ENCODE measurements at regions not wholly inside any gene's neighbourhood (a gene's known extent, or its start where the extent isn't known, plus 50 kb on each side); places are given as distances from the start of the nearest gene placed in this dataset.
"Not testable (repeated sequence)": the region's sequence is repeated elsewhere in the genome, so short reads cannot be mapped to it uniquely, and the experiment has no call there.

DNA sequence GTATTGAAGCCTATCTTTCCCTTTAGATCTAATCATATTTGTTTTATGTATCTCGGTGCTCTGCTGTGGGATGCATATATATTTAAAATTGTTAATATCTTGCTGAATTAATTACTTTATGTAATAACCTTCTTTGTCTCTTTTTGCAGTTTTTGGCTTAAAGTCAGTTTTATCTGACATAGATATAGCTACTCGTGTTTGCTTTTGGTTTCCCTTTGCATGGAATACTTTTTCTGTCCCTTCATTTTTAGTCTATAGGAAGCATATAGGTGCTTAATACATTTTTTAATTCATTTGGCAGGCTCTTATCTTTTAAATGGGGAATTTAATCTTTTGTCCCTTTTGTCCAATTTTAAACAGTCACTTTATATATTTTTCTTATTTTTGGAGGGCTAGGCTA lies 360.6 kb upstream of the PRR16 start:
- H3K36me3 ChIP-seq, result no peaks in the 10 kb centered on the region
- H3K4me1 ChIP-seq (replicated peaks), result no peaks in the 10 kb centered on the region
- no peak overlapping the region for H3K4me3 ChIP-seq
- no peaks in the 10 kb centered on the region for H3K27me3 ChIP-seq (replicated peaks)
- no peak for DNase-seq (ENCODE audit: low read depth in 1 of 2, low spot score in 2 of 2)
- no peaks in the 10 kb centered on the region for H3K9me3 ChIP-seq (replicated peaks)
- no peak overlapping the region for H3K27ac ChIP-seq

DNA sequence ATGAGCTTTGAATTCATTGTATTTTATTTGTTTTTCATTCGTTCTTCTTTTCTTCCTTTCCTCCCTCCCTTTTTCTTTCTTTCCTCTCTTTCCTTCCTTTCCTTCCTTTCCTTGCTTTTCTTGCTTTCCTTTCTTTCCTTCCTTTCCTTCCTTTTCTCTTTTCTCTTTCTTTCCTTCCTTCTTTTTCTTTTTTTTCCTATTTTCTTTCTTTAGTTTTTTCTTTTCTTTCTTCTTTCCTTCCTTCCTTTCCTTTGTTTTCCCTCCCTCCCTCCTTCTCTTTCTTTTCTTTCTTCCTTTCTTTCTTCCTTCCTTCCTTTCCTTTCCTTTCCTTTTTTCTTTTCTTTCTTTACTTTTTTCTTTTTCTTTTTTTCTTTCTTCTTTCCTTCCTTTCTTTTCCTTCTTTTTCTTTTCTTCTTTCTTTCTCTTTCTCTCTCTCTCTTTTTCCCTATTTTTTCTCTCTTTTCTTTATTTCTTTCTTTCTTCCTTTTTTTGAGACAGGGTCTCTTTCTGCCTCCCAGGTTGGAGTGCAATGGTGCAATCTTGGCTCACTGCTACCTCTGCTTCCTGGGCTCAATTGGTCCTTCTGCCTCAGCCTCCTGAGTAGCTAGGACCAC lies 357.1 kb upstream of the PRR16 start:
- H3K9me3 ChIP-seq (replicated peaks), result no peaks in the 10 kb centered on the region
- no peaks in the 10 kb centered on the region for H3K4me1 ChIP-seq (replicated peaks)
- H3K36me3 ChIP-seq, result no peaks in the 10 kb centered on the region
- no peak for DNase-seq (ENCODE audit: low read depth in 1 of 2, low spot score in 2 of 2)
- H3K27ac ChIP-seq, result no peak overlapping the region
- no peak overlapping the region for H3K4me3 ChIP-seq
- H3K27me3 ChIP-seq (replicated peaks), result no peaks in the 10 kb centered on the region

DNA sequence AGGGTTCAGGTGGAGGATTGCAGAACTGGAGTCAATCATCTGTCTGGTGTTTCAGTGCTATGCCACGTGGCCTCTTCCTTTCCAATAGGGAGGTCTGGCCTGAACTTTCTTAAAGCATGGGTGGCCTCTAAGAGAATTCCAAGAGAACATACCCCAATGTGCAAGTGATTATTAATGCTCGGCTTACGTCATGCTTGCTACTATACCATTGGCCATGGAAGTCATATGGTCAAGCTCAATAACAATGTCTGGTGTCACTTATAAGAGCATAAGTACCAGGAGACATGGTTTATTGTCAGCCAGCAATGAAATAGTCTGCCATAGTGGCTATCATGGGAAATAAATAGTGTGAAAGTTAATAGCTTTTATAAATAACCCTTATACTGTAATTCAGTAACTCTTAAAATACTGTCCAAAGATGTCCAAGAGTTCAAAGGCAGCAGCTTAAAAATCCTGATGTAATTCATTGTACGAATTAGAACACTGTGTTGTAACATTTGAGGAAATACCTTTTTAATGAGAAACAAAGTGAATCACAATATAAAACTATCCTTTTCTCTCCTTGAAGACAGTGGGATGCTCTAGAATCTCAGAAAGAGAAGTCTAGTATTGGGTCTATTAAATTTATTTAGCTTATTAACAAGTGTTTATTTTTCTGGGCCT lies 355.4 kb upstream of the PRR16 start:
- no peak for DNase-seq (ENCODE audit: low read depth in 1 of 2, low spot score in 2 of 2)
- Histone ChIP-seq H3K4me3 (no peak overlapping the region), H3K4me1 (replicated peaks) (no peaks in the 10 kb centered on the region), H3K36me3 (no peaks in the 10 kb centered on the region), H3K27me3 (replicated peaks) (no peaks in the 10 kb centered on the region), H3K9me3 (replicated peaks) (no peaks in the 10 kb centered on the region), H3K27ac (no peak overlapping the region)

DNA sequence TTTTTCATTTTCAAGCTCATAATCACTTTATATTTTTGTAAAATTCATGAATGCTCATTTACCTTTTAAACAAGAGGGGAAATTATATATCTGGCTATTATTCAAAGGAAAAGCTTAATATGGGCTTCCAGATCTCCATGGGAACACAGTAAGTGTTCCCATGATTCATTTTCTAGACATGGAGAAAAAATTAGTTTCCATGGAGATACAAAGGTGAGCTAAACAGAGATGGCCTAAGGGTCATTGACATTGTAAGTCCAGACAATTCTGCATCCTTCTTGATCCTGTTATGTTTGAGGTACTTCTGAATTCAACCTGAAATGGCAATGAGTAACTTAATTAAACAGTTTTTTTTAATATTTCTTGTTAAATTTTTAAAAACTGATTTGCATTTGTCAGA lies 341.4 kb upstream of the PRR16 start:
- no peak overlapping the region for H3K27ac ChIP-seq
- H3K4me1 ChIP-seq (replicated peaks), result no peaks in the 10 kb centered on the region
- H3K9me3 ChIP-seq (replicated peaks), result no peaks in the 10 kb centered on the region
- H3K4me3 ChIP-seq, result no peak overlapping the region
- no peaks in the 10 kb centered on the region for H3K36me3 ChIP-seq
- DNase-seq (ENCODE audit: low read depth in 1 of 2, low spot score in 2 of 2), result no peak
- no peaks in the 10 kb centered on the region for H3K27me3 ChIP-seq (replicated peaks)

DNA sequence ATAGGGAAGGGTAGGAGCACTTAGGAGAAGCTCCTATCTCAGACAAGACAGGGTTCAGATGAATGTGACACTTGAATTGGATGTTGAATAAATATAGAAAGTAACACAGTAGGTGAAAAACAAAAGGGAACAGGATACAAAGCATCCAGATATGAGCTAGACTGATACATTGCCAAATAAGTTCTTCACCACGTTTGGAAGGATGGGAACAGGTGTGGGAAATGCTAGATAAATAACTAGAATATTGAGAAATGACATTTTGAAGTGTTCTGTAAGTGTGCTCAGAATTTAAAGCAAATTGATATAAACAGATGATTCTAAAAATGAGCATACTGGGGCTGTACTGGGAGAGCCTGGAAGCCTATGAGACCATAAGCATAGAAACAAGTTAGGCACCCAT lies 340.1 kb upstream of the PRR16 start:
- H3K27ac ChIP-seq, result no peak overlapping the region
- no peaks in the 10 kb centered on the region for H3K27me3 ChIP-seq (replicated peaks)
- H3K4me1 ChIP-seq (replicated peaks), result no peaks in the 10 kb centered on the region
- H3K9me3 ChIP-seq (replicated peaks), result no peaks in the 10 kb centered on the region
- no peaks in the 10 kb centered on the region for H3K36me3 ChIP-seq
- H3K4me3 ChIP-seq, result no peak overlapping the region
- DNase-seq (ENCODE audit: low read depth in 1 of 2, low spot score in 2 of 2), result no peak

DNA sequence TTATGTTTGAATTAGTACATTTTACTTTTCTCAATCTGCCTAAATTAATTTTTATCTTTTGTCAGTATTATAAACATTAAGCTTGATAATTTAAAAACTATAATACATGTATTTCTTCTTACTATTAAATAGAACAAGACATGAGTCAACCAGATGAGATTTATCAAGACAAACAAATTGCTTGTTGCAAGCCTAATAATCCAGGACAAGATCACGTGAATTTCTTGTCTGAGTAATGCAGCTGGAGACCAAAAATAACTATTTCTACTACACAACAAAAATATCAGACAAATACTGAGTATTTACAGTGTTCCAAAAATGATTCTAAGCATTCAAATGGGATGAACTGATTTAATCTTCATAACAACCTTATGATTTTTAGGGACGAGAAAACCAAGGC lies 339.1 kb upstream of the PRR16 start:
- Histone ChIP-seq H3K27ac (no peak overlapping the region), H3K4me3 (no peak overlapping the region), H3K36me3 (no peaks in the 10 kb centered on the region), H3K27me3 (replicated peaks) (no peaks in the 10 kb centered on the region), H3K9me3 (replicated peaks) (no peaks in the 10 kb centered on the region), H3K4me1 (replicated peaks) (no peaks in the 10 kb centered on the region)
- DNase-seq (ENCODE audit: low read depth in 1 of 2, low spot score in 2 of 2), result no peak

DNA sequence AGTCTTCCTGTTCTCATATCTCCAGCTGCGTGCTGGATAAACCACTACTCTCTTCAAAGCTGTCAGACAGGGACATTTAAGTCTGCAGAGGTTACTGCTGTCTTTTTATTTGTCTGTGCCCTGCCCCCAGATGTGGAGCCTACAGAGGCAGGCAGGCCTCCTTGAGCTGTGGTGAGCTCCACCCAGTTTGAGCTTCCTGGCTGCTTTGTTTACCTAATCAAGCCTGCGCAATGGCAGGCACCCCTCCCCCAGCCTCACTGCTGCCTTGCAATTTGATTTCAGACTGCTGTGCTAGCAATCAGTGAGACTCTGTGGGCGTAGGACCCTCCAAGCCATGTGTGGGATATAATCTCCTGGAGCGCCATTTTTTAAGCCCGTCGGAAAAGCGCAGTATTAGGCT lies 331.8 kb upstream of the PRR16 start:
- not testable (repeated sequence) for H3K36me3 ChIP-seq; H3K27me3 ChIP-seq (replicated peaks); DNase-seq (ENCODE audit: low read depth in 1 of 2, low spot score in 2 of 2); H3K27ac ChIP-seq; H3K4me1 ChIP-seq (replicated peaks); H3K9me3 ChIP-seq (replicated peaks); H3K4me3 ChIP-seq

DNA sequence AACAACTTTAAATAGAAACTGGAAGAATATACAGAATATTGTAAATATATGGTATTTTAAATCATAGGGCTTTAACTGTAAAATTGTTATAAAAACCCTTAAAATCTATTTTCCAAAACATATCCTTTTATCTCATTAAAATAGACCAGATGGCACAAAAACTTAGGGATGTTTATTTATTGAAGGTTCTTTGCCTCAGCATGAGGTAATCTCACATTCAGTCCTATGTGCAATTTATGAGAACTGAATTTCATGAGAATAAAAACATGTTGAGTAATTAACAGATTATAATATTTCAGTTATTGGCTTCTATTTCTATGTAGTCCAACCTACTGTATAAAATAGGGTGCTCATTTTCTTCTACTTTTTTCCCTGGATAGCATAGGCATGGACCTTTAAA lies 329.2 kb upstream of the PRR16 start:
- no peak for DNase-seq (ENCODE audit: low read depth in 1 of 2, low spot score in 2 of 2)
- no peaks in the 10 kb centered on the region for H3K9me3 ChIP-seq (replicated peaks)
- no peaks in the 10 kb centered on the region for H3K27me3 ChIP-seq (replicated peaks)
- no peaks in the 10 kb centered on the region for H3K36me3 ChIP-seq
- no peak overlapping the region for H3K27ac ChIP-seq
- H3K4me3 ChIP-seq, result no peak overlapping the region
- H3K4me1 ChIP-seq (replicated peaks), result peaks cover 13% of the 10 kb centered on the region

DNA sequence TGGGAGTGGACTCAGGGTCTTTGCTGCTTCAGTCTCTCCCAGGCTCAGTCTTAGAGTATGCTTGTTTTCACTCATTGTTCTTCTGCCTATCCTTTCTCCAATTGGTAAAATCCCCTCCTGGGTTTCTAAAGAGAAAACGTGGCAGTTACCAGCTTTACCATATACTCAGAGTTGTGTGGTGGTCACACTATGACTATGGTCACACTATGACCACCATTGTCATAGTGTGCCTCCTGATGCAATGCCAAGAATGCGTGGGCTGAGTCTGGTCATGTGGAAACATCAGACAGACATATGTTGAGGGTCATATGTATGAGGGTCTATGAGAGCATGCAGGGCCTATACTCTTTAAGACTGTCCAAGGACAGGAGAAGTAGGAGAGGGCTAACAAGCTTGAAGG lies 326.5 kb upstream of the PRR16 start:
- Histone ChIP-seq H3K27me3 (replicated peaks) (no peaks in the 10 kb centered on the region), H3K4me1 (replicated peaks) (peaks cover 13% of the 10 kb centered on the region), H3K36me3 (no peaks in the 10 kb centered on the region), H3K9me3 (replicated peaks) (no peaks in the 10 kb centered on the region), H3K27ac (no peak overlapping the region), H3K4me3 (no peak overlapping the region)
- no peak for DNase-seq (ENCODE audit: low read depth in 1 of 2, low spot score in 2 of 2)

DNA sequence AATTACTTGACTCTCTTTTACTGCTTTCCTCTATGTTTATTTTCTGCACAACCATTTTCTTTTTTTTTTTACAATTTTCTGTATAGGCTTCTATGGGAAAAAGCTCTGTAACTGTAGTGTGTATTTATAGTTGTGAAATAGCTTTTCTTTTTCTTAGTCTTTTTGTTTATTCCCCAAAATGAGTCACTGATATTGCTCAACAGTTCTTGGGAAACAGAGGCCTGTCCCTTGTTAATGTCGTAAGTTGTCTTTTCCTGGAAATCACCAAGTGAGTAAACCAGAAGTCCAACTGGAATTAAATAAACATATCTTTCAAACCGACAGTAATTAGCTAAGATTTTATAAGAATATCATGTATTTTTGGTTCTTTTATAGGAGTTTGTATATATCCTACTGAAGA lies 325.1 kb upstream of the PRR16 start:
- H3K36me3 ChIP-seq, result no peaks in the 10 kb centered on the region
- H3K4me1 ChIP-seq (replicated peaks), result peaks cover 13% of the 10 kb centered on the region
- DNase-seq (ENCODE audit: low read depth in 1 of 2, low spot score in 2 of 2), result peak in 1 of 2 experiments; percentile 83

DNA sequence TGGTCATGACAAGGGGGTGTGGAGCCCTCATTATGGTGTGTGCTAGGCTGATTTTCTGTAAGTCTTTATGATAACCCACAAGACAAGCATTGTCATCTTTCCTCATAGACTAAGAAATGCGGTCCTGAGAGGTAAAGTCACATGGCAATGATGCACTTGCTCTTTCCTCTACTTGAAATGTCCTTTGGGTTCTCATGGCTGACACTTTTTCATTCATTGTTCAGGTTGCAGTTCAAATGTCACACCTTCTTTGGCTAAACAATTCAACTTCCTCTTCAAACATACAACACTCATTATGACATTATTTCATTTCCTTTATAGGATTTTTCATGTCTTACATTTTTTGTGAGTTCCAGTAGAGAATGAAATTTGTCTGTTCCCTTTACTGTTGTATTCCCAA lies 323.6 kb upstream of the PRR16 start:
- Histone ChIP-seq H3K27ac (no peak overlapping the region), H3K4me1 (replicated peaks) (peaks cover 13% of the 10 kb centered on the region), H3K9me3 (replicated peaks) (peaks cover 7% of the 10 kb centered on the region; the same call in 1 of the 2 replicates), H3K27me3 (replicated peaks) (no peaks in the 10 kb centered on the region), H3K4me3 (no peak overlapping the region), H3K36me3 (no peaks in the 10 kb centered on the region)
- no peak for DNase-seq (ENCODE audit: low read depth in 1 of 2, low spot score in 2 of 2)

More for the DNA sequence above, 325.1 kb upstream of the PRR16 start:
- no peaks in the 10 kb centered on the region for H3K27me3 ChIP-seq (replicated peaks)
- peak overlapping the region; percentile 59 for H3K27ac ChIP-seq
- H3K4me3 ChIP-seq, result no peak overlapping the region
- no peaks in the 10 kb centered on the region for H3K9me3 ChIP-seq (replicated peaks)

DNA sequence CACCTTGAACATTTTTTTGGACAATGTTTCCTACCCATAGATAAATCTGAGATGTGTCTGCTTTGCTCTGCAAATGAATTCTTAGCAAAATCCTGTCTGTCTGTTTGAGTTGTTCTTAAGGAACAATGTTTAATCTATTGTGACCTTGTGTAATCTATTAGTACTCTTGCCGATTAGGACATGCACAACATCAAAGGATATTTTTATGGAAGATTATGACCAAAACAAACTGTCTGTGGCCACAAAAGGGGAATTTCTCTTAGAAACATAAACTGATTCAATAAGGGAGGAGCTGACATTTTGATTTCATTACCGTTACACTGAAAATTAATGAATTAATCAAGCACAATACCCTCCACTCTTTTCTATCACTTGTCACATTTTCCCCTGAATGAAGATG lies 323.0 kb upstream of the PRR16 start:
- no peaks in the 10 kb centered on the region for H3K36me3 ChIP-seq
- peaks cover 9% of the 10 kb centered on the region for H3K9me3 ChIP-seq (replicated peaks)
- H3K27me3 ChIP-seq (replicated peaks), result no peaks in the 10 kb centered on the region
- no peak overlapping the region for H3K4me3 ChIP-seq
- H3K4me1 ChIP-seq (replicated peaks), result peaks cover 13% of the 10 kb centered on the region
- no peak for DNase-seq (ENCODE audit: low read depth in 1 of 2, low spot score in 2 of 2)
- H3K27ac ChIP-seq, result no peak overlapping the region

DNA sequence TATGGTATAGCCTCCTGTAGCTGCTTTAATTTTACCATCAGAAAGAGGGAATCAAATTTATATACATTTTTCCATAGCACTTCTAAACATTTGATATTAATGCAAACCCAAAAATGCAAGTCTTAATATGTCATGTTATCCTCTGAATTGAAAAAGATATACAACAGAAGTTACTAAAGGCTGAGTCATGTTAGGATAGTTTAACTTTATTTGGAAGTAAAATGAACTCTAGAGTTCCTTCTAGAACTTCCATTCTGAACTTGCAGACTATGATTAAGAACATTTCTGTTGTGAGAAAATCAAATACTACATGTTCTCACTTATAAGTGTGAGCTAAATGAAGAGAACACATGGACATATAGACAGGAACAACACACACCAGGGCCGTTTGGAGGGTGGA lies 317.3 kb upstream of the PRR16 start:
- Histone ChIP-seq H3K9me3 (replicated peaks) (peaks cover 12% of the 10 kb centered on the region), H3K27ac (peak overlapping the region; percentile 52), H3K36me3 (no peaks in the 10 kb centered on the region), H3K4me3 (no peak overlapping the region), H3K27me3 (replicated peaks) (no peaks in the 10 kb centered on the region), H3K4me1 (replicated peaks) (peaks cover 16% of the 10 kb centered on the region)
- DNase-seq (ENCODE audit: low read depth in 1 of 2, low spot score in 2 of 2), result no peak

DNA sequence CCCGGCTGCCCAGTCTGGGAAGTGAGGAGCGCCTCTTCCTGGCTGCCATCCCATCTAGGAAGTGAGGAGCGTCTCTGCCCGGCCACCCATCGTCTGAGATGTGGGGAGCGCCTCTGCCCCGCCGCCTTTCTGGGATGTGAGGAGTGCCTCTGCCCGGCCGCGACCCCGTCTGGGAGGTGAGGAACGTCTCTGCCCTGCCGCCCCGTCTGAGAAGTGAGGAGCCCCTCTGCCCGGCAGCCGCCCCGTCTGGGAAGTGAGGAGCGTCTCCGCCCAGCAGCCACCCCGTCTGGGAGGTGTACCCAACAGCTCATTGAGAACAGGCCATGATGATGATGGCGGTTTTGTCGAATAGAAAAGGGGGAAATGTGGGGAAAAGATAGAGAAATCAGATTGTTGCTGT lies 316.2 kb upstream of the PRR16 start:
- H3K4me3 ChIP-seq; H3K36me3 ChIP-seq; H3K27me3 ChIP-seq (replicated peaks); H3K27ac ChIP-seq; DNase-seq (ENCODE audit: low read depth in 1 of 2, low spot score in 2 of 2): not testable (repeated sequence)
- Histone ChIP-seq H3K4me1 (replicated peaks) (peaks cover 26% of the 10 kb centered on the region), H3K9me3 (replicated peaks) (peaks cover 12% of the 10 kb centered on the region)

DNA sequence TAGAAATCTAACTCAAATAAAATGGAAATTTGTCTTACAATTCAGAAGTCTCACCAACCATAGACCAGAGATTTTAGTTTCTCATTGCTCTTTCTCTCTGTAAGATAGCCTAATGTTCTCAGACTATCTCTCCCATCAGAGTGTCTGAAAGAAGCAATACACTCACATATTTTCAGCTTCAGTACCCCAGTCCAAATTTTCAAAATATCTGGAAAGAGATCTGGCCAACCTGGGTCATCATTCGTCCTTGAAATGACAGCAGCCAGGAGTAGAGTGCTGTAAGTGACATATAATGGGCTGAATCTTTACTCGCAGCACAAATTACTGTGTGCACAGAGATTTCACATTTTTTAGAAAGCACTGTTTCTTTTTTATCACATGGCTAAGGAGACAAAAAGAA lies 313.3 kb upstream of the PRR16 start:
- Histone ChIP-seq H3K36me3 (no peaks in the 10 kb centered on the region), H3K27ac (no peak overlapping the region; the same call in 1 of the 2 replicates), H3K4me1 (replicated peaks) (peaks cover 32% of the 10 kb centered on the region), H3K9me3 (replicated peaks) (peaks cover 5% of the 10 kb centered on the region; the same call in 1 of the 2 replicates), H3K4me3 (no peak overlapping the region), H3K27me3 (replicated peaks) (no peaks in the 10 kb centered on the region)
- DNase-seq (ENCODE audit: low read depth in 1 of 2, low spot score in 2 of 2), result no peak
